ENCODE measurements at regions not wholly inside any gene's neighbourhood (a gene's known extent, or its start where the extent isn't known, plus 50 kb on each side); places are given as distances from the start of the nearest gene placed in this dataset.
A peak's percentile ranks its signal among the peaks of the same experiment; 100 is the strongest.

DNA sequence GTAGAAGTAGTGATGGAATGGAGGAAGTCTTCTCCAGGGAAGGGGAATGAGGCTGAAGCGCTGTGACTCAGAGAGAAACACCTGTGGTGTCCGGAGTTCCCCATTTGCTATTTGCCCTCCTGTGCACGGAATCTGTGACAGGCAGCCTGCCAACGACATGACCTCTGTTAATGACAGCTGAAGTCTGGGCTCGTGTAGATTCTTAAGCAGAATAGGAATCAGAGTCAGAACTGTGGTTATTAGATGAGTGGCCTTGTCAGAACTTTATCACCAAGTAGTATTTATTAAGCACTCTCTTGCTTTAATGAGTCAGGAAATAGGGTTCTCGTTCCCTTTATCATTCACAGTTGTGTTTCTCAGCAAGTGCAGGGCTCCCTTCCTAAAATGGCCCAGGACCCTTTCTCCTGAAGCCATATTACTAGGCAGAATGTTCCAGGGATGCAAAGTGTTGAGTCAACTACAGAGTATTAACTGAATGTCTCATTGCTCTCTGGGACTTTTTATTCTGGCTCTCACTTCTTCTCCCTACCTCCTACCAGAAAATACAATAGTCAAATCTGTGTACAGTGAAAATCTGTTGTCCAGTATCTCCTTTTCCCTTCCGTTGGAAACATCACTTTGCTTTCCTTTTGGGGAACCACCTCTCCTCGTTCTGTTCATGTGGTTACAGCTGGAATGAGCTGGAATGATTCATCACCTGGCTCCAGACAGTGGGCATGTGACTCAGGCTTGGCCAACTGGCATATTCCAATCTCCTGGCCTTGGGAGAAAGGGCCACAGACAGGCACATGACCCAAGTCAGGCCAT lies 77.8 kb upstream of the MAX start:
- no peaks in the 10 kb centered on the region for H3K36me3 ChIP-seq
- H3K9me3 ChIP-seq, result peaks cover 0 to 11% (median 7%) of the 10 kb centered on the region in 4 donors
- TF ChIP-seq CTCF (IDR thresholded peaks at IDR 0.05) (no peak), POLR2AphosphoS5 (IDR thresholded peaks at IDR 0.05) (no peak), EP300 (IDR thresholded peaks at IDR 0.05) (no peak)
- peak overlapping the region in 1 of 5 donors; percentile 0 for H3K27ac ChIP-seq
- no peaks in the 10 kb centered on the region for H3K27me3 ChIP-seq
- intact Hi-C loops (cut with DNase I; ENCODE audit: low total_unique reads), result no loop called here
- no peak overlapping the region for H3K4me3 ChIP-seq
- H3K4me1 ChIP-seq, result peaks cover 9 to 13% (median 12%) of the 10 kb centered on the region in 4 donors
- peak; percentile 46 to 67 for DNase-seq
- WGBS, 5 donors, result 12 to 24% (median 20%) methylated on average over 8 of the region's 8 CpGs

DNA sequence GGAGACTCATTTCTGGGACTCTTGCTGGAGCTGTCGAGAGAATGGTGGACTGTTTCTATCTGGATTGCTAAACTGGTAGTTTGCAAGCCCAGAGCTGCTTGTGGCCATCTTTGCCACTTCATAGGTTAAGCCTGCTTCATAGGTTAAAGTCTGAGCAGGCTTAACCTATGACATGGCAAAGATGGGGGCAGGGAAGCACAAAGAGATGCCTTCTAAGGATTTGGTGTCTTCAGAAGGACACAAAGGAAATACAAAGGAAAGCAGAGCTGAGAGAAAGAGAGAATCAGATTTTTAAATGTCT lies 78.4 kb upstream of the MAX start:
- no peaks in the 10 kb centered on the region for H3K27me3 ChIP-seq
- intact Hi-C loops (cut with DNase I; ENCODE audit: low total_unique reads), result no loop called here
- no peak for DNase-seq
- 69 to 96% (median 94%) methylated on average over 1 of the region's 1 CpG for WGBS, 5 donors
- TF ChIP-seq POLR2A (IDR thresholded peaks at IDR 0.05), result no peak
- TF ChIP-seq EP300 (IDR thresholded peaks at IDR 0.05), result no peak
- TF ChIP-seq CTCF (IDR thresholded peaks at IDR 0.05), result no peak
- no peak for TF ChIP-seq POLR2AphosphoS5 (IDR thresholded peaks at IDR 0.05)
- H3K4me3 ChIP-seq, result no peak overlapping the region
- H3K9me3 ChIP-seq, result peaks cover 0 to 11% (median 7%) of the 10 kb centered on the region in 4 donors
- no peaks in the 10 kb centered on the region for H3K36me3 ChIP-seq
- no peak overlapping the region for H3K27ac ChIP-seq
- H3K4me1 ChIP-seq, result peaks cover 9 to 17% (median 12%) of the 10 kb centered on the region in 4 donors

GRCh38 chr14:65184032-65184764 lies 81.9 kb upstream of the MAX start:
- 54 to 69% (median 60%) methylated on average over 8 of the region's 8 CpGs for whole genome bisulfite sequencing, 5 donors
- H3K9me3 ChIP-seq, result peaks cover 0 to 11% (median 7%) of the 10 kb centered on the region in 4 donors
- H3K36me3 ChIP-seq, result no peaks in the 10 kb centered on the region
- intact Hi-C loops (cut with DNase I; ENCODE audit: low total_unique reads), result no loop called here
- H3K27me3 ChIP-seq, result no peaks in the 10 kb centered on the region
- H3K4me1 ChIP-seq, result peaks cover 9 to 20% (median 12%) of the 10 kb centered on the region in 4 donors
- H3K27ac ChIP-seq, result no peak overlapping the region
- H3K4me3 ChIP-seq, result no peak overlapping the region
- peak in 1 of 2 donors; percentile 52 for DNase-seq
- TF ChIP-seq EP300 (IDR thresholded peaks at IDR 0.05) (no peak), CTCF (IDR thresholded peaks at IDR 0.05) (no peak), POLR2A (IDR thresholded peaks at IDR 0.05) (no peak), POLR2AphosphoS5 (IDR thresholded peaks at IDR 0.05) (no peak)

- peaks cover 0 to 11% (median 3%) of the 10 kb centered on the region in 4 donors for H3K4me1 ChIP-seq
- no peak overlapping the region for H3K4me3 ChIP-seq
- peaks cover 0 to 11% (median 7%) of the 10 kb centered on the region in 4 donors for H3K9me3 ChIP-seq
- H3K27ac ChIP-seq, result no peak overlapping the region
- no peaks in the 10 kb centered on the region for H3K36me3 ChIP-seq
- no peak for DNase-seq
- intact Hi-C loops (cut with DNase I; ENCODE audit: low total_unique reads), result no loop called here
- WGBS, 5 donors, result 27 to 51% (median 33%) methylated on average over 4 of the region's 4 CpGs
- no peak for TF ChIP-seq EP300 (IDR thresholded peaks at IDR 0.05)
- no peak for TF ChIP-seq POLR2AphosphoS5 (IDR thresholded peaks at IDR 0.05)
- no peak for TF ChIP-seq CTCF (IDR thresholded peaks at IDR 0.05)
- no peak for TF ChIP-seq POLR2A (IDR thresholded peaks at IDR 0.05)
- no peaks in the 10 kb centered on the region for H3K27me3 ChIP-seq
Observed at GRCh38 chr14:65185829-65186228, 83.5 kb upstream of the MAX start.
